HepG2 (cell line): ENCODE measurements at regions not wholly inside any gene's neighbourhood (a gene's known extent, or its start where the extent isn't known, plus 50 kb on each side); places are given as distances from the start of the nearest gene placed in this dataset.

Experiments used
- SNAPC4 ChIP-seq: sonication (generic); formaldehyde crosslinking; IDR thresholded peaks from 2 replicates; pipeline ENCODE4 v1.4.0; 2020; ENCODE audit warnings: mild to moderate bottlenecking, missing genetic modification reagents
- ZNF570 ChIP-seq: sonication (generic); formaldehyde crosslinking; IDR thresholded peaks from 2 replicates; pipeline ENCODE4 v1.4.0; 2020; ENCODE audit warnings: mild to moderate bottlenecking, missing genetic modification reagents, borderline replicate concordance
- TF ChIP-seq, protein P1 (sequence below): sonication (generic); formaldehyde crosslinking; IDR thresholded peaks from 2 replicates; pipeline ENCODE4 v1.8.0; 2022; ENCODE audit warnings: mild to moderate bottlenecking, missing genetic modification reagents, borderline replicate concordance
- TF ChIP-seq, protein P2 (sequence below): sonication (generic); formaldehyde crosslinking; IDR thresholded peaks from 2 replicates; pipeline ENCODE4 v1.4.0; 2020; ENCODE audit warnings: missing genetic modification reagents; ENCODE audit errors: not compliant biosample characterization
- TF ChIP-seq, protein P3 (sequence below): sonication (generic); formaldehyde crosslinking; IDR thresholded peaks from 2 replicates; pipeline ENCODE4 v1.4.0; 2020; ENCODE audit warnings: missing genetic modification reagents, mild to moderate bottlenecking, borderline replicate concordance

DNA sequence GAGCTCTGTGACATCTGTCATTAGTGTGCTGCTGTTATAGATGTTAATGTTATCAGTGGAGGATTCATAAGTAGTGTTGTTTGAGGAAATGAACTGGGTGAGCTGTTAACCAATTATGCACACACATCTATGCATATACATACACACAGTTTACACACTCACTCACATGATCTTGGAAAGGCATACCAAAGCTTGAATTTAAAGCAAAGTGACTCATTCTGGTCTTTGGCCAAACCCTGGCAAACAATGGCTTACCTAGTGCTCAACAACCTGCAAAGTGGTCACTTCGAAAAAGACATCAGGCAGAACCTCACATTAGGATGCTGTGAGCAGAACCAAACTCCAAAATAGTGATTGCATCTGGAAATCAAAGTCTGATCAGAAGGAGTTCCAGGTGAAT is 1037.3 kb upstream of the CDH6 start (continued):
- no peak for TF ChIP-seq ZNF570 (CRISPR knock-in tag)
- TF ChIP-seq, protein P1, sequence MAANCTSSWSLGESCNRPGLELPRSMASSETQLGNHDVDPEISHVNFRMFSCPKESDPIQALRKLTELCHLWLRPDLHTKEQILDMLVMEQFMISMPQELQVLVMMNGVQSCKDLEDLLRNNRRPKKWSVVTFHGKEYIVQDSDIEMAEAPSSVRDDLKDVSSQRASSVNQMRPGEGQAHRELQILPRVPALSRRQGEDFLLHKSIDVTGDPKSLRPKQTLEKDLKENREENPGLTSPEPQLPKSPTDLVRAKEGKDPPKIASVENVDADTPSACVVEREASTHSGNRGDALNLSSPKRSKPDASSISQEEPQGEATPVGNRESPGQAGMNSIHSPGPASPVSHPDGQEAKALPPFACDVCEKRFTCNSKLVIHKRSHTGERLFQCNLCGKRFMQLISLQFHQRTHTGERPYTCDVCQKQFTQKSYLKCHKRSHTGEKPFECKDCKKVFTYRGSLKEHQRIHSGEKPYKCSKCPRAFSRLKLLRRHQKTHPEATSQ, result no peak
- TF ChIP-seq, protein P2, sequence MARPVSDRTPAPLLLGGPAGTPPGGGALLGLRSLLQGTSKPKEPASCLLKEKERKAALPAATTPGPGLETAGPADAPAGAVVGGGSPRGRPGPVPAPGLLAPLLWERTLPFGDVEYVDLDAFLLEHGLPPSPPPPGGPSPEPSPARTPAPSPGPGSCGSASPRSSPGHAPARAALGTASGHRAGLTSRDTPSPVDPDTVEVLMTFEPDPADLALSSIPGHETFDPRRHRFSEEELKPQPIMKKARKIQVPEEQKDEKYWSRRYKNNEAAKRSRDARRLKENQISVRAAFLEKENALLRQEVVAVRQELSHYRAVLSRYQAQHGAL (CRISPR knock-in tag), result no peak
- no peak for TF ChIP-seq SNAPC4 (CRISPR knock-in tag)
- TF ChIP-seq, protein P3, sequence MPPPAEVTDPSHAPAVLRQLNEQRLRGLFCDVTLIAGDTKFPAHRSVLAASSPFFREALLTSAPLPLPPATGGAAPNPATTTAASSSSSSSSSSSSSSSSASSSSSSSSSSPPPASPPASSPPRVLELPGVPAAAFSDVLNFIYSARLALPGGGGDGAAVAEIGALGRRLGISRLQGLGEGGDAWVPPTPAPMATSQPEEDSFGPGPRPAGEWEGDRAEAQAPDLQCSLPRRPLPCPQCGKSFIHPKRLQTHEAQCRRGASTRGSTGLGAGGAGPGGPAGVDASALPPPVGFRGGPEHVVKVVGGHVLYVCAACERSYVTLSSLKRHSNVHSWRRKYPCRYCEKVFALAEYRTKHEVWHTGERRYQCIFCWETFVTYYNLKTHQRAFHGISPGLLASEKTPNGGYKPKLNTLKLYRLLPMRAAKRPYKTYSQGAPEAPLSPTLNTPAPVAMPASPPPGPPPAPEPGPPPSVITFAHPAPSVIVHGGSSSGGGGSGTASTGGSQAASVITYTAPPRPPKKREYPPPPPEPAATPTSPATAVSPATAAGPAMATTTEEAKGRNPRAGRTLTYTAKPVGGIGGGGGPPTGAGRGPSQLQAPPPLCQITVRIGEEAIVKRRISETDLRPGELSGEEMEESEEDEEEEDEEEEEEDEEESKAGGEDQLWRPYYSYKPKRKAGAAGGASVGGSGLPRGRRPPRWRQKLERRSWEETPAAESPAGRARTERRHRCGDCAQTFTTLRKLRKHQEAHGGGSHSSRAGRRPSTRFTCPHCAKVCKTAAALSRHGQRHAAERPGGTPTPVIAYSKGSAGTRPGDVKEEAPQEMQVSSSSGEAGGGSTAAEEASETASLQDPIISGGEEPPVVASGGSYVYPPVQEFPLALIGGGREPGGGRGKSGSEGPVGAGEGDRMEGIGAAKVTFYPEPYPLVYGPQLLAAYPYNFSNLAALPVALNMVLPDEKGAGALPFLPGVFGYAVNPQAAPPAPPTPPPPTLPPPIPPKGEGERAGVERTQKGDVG (CRISPR knock-in tag), result no peak
